ENCODE measurements at regions not wholly inside any gene's neighbourhood (a gene's known extent, or its start where the extent isn't known, plus 50 kb on each side); places are given as distances from the start of the nearest gene placed in this dataset.

DNA sequence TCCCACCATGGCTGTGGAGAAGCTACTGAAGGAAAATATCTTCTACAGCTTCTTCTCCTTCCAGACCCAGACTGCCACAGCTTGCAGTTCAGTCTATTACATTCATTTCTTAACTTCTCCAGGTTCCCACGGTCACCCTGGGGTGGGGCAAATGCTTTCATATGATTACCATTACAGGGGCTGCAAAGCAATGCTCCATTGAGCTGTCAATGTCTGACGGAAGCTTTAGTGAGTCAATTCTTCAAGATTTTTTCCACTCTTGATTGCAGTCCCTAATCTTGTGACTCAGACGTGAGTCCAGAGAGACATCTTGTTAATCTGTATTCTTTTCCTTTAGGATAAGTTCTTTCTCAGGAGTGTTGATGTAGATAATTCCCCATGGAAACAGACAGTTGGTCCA, 233.4 kb upstream of the DDI1 start:
- TF ChIP-seq JUND (IDR thresholded peaks at IDR 0.05) (no peak), SP1 (IDR thresholded peaks at IDR 0.05) (no peak), RAD21 (IDR thresholded peaks at IDR 0.05) (no peak), GABPA (IDR thresholded peaks at IDR 0.05 in 1 of 2, conservative IDR thresholded peaks at IDR 0.05 in 1 of 2) (no peak), TAF1 (conservative IDR thresholded peaks at IDR 0.05) (no peak), FOXA2 (IDR thresholded peaks at IDR 0.05) (no peak), NR2F2 (IDR thresholded peaks at IDR 0.05) (no peak), YY1 (IDR thresholded peaks at IDR 0.05) (no peak), EGR1 (IDR thresholded peaks at IDR 0.05; ENCODE audit: low read depth in 2 of 2) (no peak), HNF4A (conservative IDR thresholded peaks at IDR 0.05) (no peak), FOXA1 (IDR thresholded peaks at IDR 0.05) (no peak), HNF4G (IDR thresholded peaks at IDR 0.05) (no peak), RXRA (IDR thresholded peaks at IDR 0.05) (no peak)
- TF ChIP-seq, protein P1, sequence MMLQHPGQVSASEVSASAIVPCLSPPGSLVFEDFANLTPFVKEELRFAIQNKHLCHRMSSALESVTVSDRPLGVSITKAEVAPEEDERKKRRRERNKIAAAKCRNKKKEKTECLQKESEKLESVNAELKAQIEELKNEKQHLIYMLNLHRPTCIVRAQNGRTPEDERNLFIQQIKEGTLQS (IDR thresholded peaks at IDR 0.05), result no peak
- TF ChIP-seq, protein P2, sequence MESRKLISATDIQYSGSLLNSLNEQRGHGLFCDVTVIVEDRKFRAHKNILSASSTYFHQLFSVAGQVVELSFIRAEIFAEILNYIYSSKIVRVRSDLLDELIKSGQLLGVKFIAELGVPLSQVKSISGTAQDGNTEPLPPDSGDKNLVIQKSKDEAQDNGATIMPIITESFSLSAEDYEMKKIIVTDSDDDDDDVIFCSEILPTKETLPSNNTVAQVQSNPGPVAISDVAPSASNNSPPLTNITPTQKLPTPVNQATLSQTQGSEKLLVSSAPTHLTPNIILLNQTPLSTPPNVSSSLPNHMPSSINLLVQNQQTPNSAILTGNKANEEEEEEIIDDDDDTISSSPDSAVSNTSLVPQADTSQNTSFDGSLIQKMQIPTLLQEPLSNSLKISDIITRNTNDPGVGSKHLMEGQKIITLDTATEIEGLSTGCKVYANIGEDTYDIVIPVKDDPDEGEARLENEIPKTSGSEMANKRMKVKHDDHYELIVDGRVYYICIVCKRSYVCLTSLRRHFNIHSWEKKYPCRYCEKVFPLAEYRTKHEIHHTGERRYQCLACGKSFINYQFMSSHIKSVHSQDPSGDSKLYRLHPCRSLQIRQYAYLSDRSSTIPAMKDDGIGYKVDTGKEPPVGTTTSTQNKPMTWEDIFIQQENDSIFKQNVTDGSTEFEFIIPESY (IDR thresholded peaks at IDR 0.05), result no peak
- TF ChIP-seq, protein P3, sequence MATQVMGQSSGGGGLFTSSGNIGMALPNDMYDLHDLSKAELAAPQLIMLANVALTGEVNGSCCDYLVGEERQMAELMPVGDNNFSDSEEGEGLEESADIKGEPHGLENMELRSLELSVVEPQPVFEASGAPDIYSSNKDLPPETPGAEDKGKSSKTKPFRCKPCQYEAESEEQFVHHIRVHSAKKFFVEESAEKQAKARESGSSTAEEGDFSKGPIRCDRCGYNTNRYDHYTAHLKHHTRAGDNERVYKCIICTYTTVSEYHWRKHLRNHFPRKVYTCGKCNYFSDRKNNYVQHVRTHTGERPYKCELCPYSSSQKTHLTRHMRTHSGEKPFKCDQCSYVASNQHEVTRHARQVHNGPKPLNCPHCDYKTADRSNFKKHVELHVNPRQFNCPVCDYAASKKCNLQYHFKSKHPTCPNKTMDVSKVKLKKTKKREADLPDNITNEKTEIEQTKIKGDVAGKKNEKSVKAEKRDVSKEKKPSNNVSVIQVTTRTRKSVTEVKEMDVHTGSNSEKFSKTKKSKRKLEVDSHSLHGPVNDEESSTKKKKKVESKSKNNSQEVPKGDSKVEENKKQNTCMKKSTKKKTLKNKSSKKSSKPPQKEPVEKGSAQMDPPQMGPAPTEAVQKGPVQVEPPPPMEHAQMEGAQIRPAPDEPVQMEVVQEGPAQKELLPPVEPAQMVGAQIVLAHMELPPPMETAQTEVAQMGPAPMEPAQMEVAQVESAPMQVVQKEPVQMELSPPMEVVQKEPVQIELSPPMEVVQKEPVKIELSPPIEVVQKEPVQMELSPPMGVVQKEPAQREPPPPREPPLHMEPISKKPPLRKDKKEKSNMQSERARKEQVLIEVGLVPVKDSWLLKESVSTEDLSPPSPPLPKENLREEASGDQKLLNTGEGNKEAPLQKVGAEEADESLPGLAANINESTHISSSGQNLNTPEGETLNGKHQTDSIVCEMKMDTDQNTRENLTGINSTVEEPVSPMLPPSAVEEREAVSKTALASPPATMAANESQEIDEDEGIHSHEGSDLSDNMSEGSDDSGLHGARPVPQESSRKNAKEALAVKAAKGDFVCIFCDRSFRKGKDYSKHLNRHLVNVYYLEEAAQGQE (IDR thresholded peaks at IDR 0.05), result no peak
- TF ChIP-seq, protein P4, sequence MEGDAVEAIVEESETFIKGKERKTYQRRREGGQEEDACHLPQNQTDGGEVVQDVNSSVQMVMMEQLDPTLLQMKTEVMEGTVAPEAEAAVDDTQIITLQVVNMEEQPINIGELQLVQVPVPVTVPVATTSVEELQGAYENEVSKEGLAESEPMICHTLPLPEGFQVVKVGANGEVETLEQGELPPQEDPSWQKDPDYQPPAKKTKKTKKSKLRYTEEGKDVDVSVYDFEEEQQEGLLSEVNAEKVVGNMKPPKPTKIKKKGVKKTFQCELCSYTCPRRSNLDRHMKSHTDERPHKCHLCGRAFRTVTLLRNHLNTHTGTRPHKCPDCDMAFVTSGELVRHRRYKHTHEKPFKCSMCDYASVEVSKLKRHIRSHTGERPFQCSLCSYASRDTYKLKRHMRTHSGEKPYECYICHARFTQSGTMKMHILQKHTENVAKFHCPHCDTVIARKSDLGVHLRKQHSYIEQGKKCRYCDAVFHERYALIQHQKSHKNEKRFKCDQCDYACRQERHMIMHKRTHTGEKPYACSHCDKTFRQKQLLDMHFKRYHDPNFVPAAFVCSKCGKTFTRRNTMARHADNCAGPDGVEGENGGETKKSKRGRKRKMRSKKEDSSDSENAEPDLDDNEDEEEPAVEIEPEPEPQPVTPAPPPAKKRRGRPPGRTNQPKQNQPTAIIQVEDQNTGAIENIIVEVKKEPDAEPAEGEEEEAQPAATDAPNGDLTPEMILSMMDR (IDR thresholded peaks at IDR 0.05; ENCODE audit: low read depth, low read length, missing input control), result no peak
- TF ChIP-seq, protein P5, sequence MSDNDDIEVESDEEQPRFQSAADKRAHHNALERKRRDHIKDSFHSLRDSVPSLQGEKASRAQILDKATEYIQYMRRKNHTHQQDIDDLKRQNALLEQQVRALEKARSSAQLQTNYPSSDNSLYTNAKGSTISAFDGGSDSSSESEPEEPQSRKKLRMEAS (IDR thresholded peaks at IDR 0.05), result no peak

DNA sequence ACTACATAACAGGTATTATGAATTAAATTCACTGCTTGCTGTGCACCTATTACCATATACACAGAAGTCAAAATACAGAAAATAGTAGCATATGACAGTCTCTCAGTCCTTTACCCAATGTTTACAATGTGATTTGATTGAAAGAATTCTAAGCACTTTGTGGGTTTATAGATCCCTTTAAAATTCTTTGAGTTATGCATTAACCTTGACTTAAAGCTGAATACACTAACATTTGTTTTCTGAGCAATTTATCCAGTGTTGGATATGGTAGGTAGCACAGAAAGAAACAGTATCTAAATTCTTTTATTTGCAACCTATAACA, 230.8 kb upstream of the DDI1 start:
- Histone ChIP-seq H3K9me3 (ENCODE audit: control insufficient read depth in 4 of 4, low read length in 3 of 4) (no peaks in the 10 kb centered on the region), H3K4me1 (ENCODE audit: control insufficient read depth in 4 of 4, insufficient read depth in 4 of 4, low read length in 3 of 4) (no peaks in the 10 kb centered on the region), H3K4me3 (ENCODE audit: low read depth in 1 of 3, low read length in 3 of 3) (no peak overlapping the region), H3K27me3 (ENCODE audit: control insufficient read depth in 4 of 4, insufficient read depth in 4 of 4, low read length in 3 of 4) (peaks cover 0 to 2% (median 0%) of the 10 kb centered on the region in 4 donors), H3K27ac (ENCODE audit: low read depth in 1 of 2, low read length in 2 of 2) (no peak overlapping the region), H3K9ac (ENCODE audit: low read depth in 1 of 2, low read length in 2 of 2) (no peak overlapping the region), H3K36me3 (ENCODE audit: control insufficient read depth in 4 of 4, insufficient read depth in 3 of 4, low read depth in 1 of 4, low read length in 3 of 4) (no peaks in the 10 kb centered on the region)
- DNase-seq (ENCODE audit: low spot score), result no peak
- TF ChIP-seq, protein P4 (IDR thresholded peaks at IDR 0.05; ENCODE audit: low read depth, low read length, missing input control), result no peak
- no peak for TF ChIP-seq RXRA (IDR thresholded peaks at IDR 0.05)
- TF ChIP-seq SP1 (IDR thresholded peaks at IDR 0.05), result no peak
- TF ChIP-seq, protein P3 (IDR thresholded peaks at IDR 0.05), result no peak
- no peak for TF ChIP-seq GABPA (IDR thresholded peaks at IDR 0.05 in 1 of 2, conservative IDR thresholded peaks at IDR 0.05 in 1 of 2)
- no peak for TF ChIP-seq YY1 (IDR thresholded peaks at IDR 0.05)
- no peak for TF ChIP-seq JUND (IDR thresholded peaks at IDR 0.05)
- TF ChIP-seq, protein P1 (IDR thresholded peaks at IDR 0.05), result no peak
- TF ChIP-seq HNF4G (IDR thresholded peaks at IDR 0.05), result no peak
- TF ChIP-seq HNF4A (conservative IDR thresholded peaks at IDR 0.05), result no peak

More for the DNA sequence above, 233.4 kb upstream of the DDI1 start:
- WGBS, result 76% methylated on average over 3 of the region's 3 CpGs
- H3K27ac ChIP-seq (ENCODE audit: low read depth in 1 of 2, low read length in 2 of 2), result no peak overlapping the region
- peaks cover 0 to 2% (median 0%) of the 10 kb centered on the region in 4 donors for H3K27me3 ChIP-seq (ENCODE audit: control insufficient read depth in 4 of 4, insufficient read depth in 4 of 4, low read length in 3 of 4)
- no peak overlapping the region for H3K9ac ChIP-seq (ENCODE audit: low read depth in 1 of 2, low read length in 2 of 2)
- no peak for DNase-seq (ENCODE audit: low spot score)
- H3K4me1 ChIP-seq (ENCODE audit: control insufficient read depth in 4 of 4, insufficient read depth in 4 of 4, low read length in 3 of 4), result no peaks in the 10 kb centered on the region
- H3K36me3 ChIP-seq (ENCODE audit: control insufficient read depth in 4 of 4, insufficient read depth in 3 of 4, low read depth in 1 of 4, low read length in 3 of 4), result no peaks in the 10 kb centered on the region
- H3K4me3 ChIP-seq (ENCODE audit: low read depth in 1 of 3, low read length in 3 of 3), result no peak overlapping the region
- H3K9me3 ChIP-seq (ENCODE audit: control insufficient read depth in 4 of 4, low read length in 3 of 4), result no peaks in the 10 kb centered on the region

Measured in liver (tissue), 8 donors.